GM19455 (cell line): ENCODE measurements at regions not wholly inside any gene's neighbourhood (a gene's known extent, or its start where the extent isn't known, plus 50 kb on each side); places are given as distances from the start of the nearest gene placed in this dataset.

ENCODE experiments used
- ATAC-seq: cut with Tn5 transposase; IDR thresholded peaks from one replicate; pipeline ENCODE4 v1.9.1; 2021; ENCODE audit not compliant: unreplicated experiment

- no peak for ATAC-seq
Observed at GRCh38 chr7:114854369-114854768, 67.5 kb upstream of the MDFIC start.

GRCh38 chr7:114856625-114857024 is 65.3 kb upstream of the MDFIC start:
- ATAC-seq = no peak

- no peak for ATAC-seq
Observed at GRCh38 chr7:114857605-114858004, 64.3 kb upstream of the MDFIC start.

GRCh38 chr7:114859477-114859876 is 62.4 kb upstream of the MDFIC start:
- ATAC-seq = no peak

GRCh38 chr7:114860206-114860605 is 61.7 kb upstream of the MDFIC start:
- ATAC-seq = no peak

- ATAC-seq = no peak
Observed at GRCh38 chr7:114862406-114862805, 59.5 kb upstream of the MDFIC start.

GRCh38 chr7:114864278-114864677 is 57.6 kb upstream of the MDFIC start:
- no peak for ATAC-seq

- peak; percentile 92 for ATAC-seq
Observed at GRCh38 chr7:114865564-114865963, 56.3 kb upstream of the MDFIC start.
